SK-N-MC (cell line): ENCODE measurements at regions not wholly inside any gene's neighbourhood (a gene's known extent, or its start where the extent isn't known, plus 50 kb on each side); places are given as distances from the start of the nearest gene placed in this dataset.

Experiments used
- EZH2 ChIP-seq: fragments of 200-600 bp; sonication (generic); IDR thresholded peaks from one replicate; pipeline ENCODE4 v1.6.1; 2017; ENCODE audit warnings: antibody characterized with exemption
- POLR2AphosphoS5 ChIP-seq: IDR thresholded peaks from 2 replicates; pipeline ENCODE4 v1.6.1; 2012; ENCODE audit warnings: mild to moderate bottlenecking, low read depth, low read length, borderline replicate concordance

GRCh38 chr4:126395664-126396063 is 1080.9 kb downstream of the FAT4 start:
- TF ChIP-seq POLR2AphosphoS5: no peak
- TF ChIP-seq EZH2: no peak
